ENCODE measurements at regions not wholly inside any gene's neighbourhood (a gene's known extent, or its start where the extent isn't known, plus 50 kb on each side); places are given as distances from the start of the nearest gene placed in this dataset.

- TF ChIP-seq ESRRB (CRISPR knock-in tag; IDR thresholded peaks at IDR 0.05; ENCODE audit: borderline replicate concordance): no peak
- TF ChIP-seq CREBBP (IDR thresholded peaks at IDR 0.05; ENCODE audit: low read depth, low read length): no peak
- no peak for TF ChIP-seq LARP7 (IDR thresholded peaks at IDR 0.05)
- no peak for TF ChIP-seq LEF1 (IDR thresholded peaks at IDR 0.05)
- TF ChIP-seq, protein P1, sequence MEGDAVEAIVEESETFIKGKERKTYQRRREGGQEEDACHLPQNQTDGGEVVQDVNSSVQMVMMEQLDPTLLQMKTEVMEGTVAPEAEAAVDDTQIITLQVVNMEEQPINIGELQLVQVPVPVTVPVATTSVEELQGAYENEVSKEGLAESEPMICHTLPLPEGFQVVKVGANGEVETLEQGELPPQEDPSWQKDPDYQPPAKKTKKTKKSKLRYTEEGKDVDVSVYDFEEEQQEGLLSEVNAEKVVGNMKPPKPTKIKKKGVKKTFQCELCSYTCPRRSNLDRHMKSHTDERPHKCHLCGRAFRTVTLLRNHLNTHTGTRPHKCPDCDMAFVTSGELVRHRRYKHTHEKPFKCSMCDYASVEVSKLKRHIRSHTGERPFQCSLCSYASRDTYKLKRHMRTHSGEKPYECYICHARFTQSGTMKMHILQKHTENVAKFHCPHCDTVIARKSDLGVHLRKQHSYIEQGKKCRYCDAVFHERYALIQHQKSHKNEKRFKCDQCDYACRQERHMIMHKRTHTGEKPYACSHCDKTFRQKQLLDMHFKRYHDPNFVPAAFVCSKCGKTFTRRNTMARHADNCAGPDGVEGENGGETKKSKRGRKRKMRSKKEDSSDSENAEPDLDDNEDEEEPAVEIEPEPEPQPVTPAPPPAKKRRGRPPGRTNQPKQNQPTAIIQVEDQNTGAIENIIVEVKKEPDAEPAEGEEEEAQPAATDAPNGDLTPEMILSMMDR (IDR thresholded peaks at IDR 0.05 in 2 of 3, conservative IDR thresholded peaks at IDR 0.05 in 1 of 3; ENCODE audit: insufficient read depth in 2 of 3, low read depth in 1 of 3, low read length in 3 of 3): no peak
- TF ChIP-seq CCNT2 (IDR thresholded peaks at IDR 0.05; ENCODE audit: borderline replicate concordance, extremely low read depth, insufficient read length, low read depth, low read length): no peak
- TF ChIP-seq ZNF449 (CRISPR knock-in tag; IDR thresholded peaks at IDR 0.05): no peak
- no peak for TF ChIP-seq CGGBP1 (CRISPR knock-in tag; IDR thresholded peaks at IDR 0.05)
- no peak for TF ChIP-seq NCOA2 (IDR thresholded peaks at IDR 0.05; ENCODE audit: partially characterized antibody in 2 of 2)
These were observed 62.1 kb downstream of the GLUL start for GRCh38 chr1:182329471-182329870.

All from K562 (cell line).